AG04450 (cell line): ENCODE measurements at regions not wholly inside any gene's neighbourhood (a gene's known extent, or its start where the extent isn't known, plus 50 kb on each side); places are given as distances from the start of the nearest gene placed in this dataset.
A peak's percentile ranks its signal among the peaks of the same experiment; 100 is the strongest.

Source experiments
- CTCF ChIA-PET: fragments of 300-600, 350-600 bp; formaldehyde crosslinking; extraction: SDS; loops from one replicate; lab custom pipeline; 2022; ENCODE audit warnings: antibody characterized with exemption, inconsistent platforms; lab: Charles Lee
- POLR2A ChIA-PET: fragments of 350-600 bp; formaldehyde crosslinking; extraction: SDS; loops from one replicate; lab custom pipeline; 2021; ENCODE audit warnings: antibody characterized with exemption, inconsistent platforms; lab: Yijun Ruan, JAX
- DNase-seq: peaks from one replicate; pipeline ENCODE4 v3.0.0-alpha.2; 2011; ENCODE audit warnings: low read depth, low spot score
- H3K27ac ChIP-seq: one replicate; pipeline ENCODE4 v1.5.1; 2012; ENCODE audit warnings: low read depth, low read length, control low read depth
- H3K27me3 ChIP-seq: one replicate; pipeline ENCODE4 v1.6.0; 2012; ENCODE audit warnings: low read length; ENCODE audit not compliant: control insufficient read depth, insufficient read depth
- H3K4me3 ChIP-seq: 2 replicates; pipeline ENCODE4 v1.5.1; 2011; ENCODE audit warnings: mild to moderate bottlenecking, low read depth, low read length, control low read depth
- H3K9me3 ChIP-seq: 2 replicates; pipeline ENCODE4 v1.5.1; 2012; ENCODE audit warnings: low read length; ENCODE audit not compliant: control insufficient read depth, insufficient read depth
- TF ChIP-seq, protein P1 (sequence below): IDR thresholded peaks from 2 replicates; pipeline ENCODE4 v1.5.1; 2011; ENCODE audit warnings: low read depth, low read length, control low read depth, inconsistent platforms

DNA sequence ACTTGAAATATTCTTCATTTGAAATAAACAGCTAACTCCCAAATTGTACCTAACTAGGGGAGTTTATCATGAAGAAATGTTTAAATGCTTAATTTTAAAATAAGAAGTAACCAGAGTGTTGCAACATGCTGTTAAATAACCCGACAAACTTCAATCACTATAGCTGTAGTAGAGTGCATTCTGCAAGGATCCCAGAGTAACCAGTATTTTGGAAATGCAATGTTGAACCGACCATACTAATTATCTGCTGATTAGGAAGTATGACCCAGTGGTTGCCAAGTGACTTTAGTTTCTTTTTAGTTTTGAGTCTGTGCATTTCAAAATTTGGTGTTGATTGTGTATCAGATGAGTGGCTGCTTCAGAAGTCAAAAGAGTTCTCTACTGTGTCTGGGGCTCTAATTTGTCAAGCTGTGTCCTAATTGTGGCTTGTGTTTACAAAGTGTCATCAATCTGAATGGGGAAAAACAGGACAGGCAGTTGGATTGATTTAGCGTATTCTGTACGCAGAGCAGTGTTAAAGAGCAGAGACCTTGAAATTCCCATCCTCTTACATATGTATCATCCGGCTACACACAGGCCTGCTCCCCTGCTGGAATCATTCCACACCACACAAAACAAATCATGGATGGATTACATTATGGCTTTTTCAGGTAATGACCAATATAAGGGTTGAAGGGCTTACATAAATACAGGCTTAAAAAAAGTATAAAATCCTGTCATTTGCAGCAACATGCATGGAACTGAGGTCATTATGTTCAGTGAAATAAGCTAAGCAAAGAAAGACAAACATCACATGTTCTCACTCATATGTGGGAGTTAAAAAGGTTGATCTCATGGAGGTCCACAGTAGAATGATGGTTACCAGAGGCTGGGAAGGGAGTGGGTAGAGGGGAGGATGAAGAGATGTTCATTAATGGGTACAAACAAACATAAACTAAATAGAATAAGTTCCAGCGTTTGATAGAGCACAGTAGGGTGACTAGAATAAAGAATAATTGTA lies 351.5 kb downstream of the KLF12 start:
- peaks cover 3% of the 10 kb centered on the region; the same call in 1 of the 2 replicates for H3K9me3 ChIP-seq
- DNase-seq, result peak; percentile 68
- no peaks in the 10 kb centered on the region for H3K27me3 ChIP-seq
- no peak overlapping the region for H3K4me3 ChIP-seq
- TF ChIP-seq, protein P1, sequence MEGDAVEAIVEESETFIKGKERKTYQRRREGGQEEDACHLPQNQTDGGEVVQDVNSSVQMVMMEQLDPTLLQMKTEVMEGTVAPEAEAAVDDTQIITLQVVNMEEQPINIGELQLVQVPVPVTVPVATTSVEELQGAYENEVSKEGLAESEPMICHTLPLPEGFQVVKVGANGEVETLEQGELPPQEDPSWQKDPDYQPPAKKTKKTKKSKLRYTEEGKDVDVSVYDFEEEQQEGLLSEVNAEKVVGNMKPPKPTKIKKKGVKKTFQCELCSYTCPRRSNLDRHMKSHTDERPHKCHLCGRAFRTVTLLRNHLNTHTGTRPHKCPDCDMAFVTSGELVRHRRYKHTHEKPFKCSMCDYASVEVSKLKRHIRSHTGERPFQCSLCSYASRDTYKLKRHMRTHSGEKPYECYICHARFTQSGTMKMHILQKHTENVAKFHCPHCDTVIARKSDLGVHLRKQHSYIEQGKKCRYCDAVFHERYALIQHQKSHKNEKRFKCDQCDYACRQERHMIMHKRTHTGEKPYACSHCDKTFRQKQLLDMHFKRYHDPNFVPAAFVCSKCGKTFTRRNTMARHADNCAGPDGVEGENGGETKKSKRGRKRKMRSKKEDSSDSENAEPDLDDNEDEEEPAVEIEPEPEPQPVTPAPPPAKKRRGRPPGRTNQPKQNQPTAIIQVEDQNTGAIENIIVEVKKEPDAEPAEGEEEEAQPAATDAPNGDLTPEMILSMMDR, result no peak
- no peak overlapping the region for H3K27ac ChIP-seq
- CTCF ChIA-PET, result interaction anchor here (1.1 to 1.4 kb wide), 2 partner anchors 15 to 28 kb away, joined by 3 to 6 read pairs; no protein-coding TSS in a partner anchor
- POLR2A ChIA-PET, result no interaction called here

GRCh38 chr13:73781384-73781783 lies 352.8 kb downstream of the KLF12 start:
- TF ChIP-seq, protein P1, result no peak
- H3K27me3 ChIP-seq, result no peaks in the 10 kb centered on the region
- no peak overlapping the region for H3K27ac ChIP-seq
- POLR2A ChIA-PET, result no interaction called here
- H3K4me3 ChIP-seq, result no peak overlapping the region
- H3K9me3 ChIP-seq, result peaks cover 3% of the 10 kb centered on the region; the same call in 1 of the 2 replicates
- CTCF ChIA-PET, result interaction anchor here (1.1 kb wide), 1 partner anchor 13 kb away, joined by 6 read pairs; no protein-coding TSS in a partner anchor
- no peak for DNase-seq

DNA sequence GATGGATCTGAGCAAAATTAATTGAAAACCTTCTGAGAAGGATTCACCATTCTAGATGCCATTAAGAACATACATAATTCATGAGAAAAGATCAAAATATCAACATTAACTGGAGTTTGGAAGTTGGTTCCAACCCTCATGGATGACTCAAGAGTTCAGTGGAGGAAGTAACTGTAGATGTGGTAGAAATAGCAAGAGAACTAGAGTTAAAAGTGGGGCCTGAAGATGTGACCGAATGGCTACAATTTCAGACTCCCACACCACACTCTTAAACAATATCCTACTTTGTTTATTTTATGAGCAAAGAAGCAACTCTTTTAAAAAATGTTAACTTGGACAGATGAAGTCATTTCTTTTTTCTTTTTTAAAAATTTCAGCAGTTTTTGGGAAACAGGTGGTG lies 354.3 kb downstream of the KLF12 start:
- Histone ChIP-seq H3K27me3 (no peaks in the 10 kb centered on the region), H3K27ac (no peak overlapping the region), H3K9me3 (peaks cover 3% of the 10 kb centered on the region; the same call in 1 of the 2 replicates), H3K4me3 (no peak overlapping the region)
- POLR2A ChIA-PET, result no interaction called here
- TF ChIP-seq, protein P1, result no peak
- DNase-seq, result no peak
- CTCF ChIA-PET, result no interaction called here

DNA sequence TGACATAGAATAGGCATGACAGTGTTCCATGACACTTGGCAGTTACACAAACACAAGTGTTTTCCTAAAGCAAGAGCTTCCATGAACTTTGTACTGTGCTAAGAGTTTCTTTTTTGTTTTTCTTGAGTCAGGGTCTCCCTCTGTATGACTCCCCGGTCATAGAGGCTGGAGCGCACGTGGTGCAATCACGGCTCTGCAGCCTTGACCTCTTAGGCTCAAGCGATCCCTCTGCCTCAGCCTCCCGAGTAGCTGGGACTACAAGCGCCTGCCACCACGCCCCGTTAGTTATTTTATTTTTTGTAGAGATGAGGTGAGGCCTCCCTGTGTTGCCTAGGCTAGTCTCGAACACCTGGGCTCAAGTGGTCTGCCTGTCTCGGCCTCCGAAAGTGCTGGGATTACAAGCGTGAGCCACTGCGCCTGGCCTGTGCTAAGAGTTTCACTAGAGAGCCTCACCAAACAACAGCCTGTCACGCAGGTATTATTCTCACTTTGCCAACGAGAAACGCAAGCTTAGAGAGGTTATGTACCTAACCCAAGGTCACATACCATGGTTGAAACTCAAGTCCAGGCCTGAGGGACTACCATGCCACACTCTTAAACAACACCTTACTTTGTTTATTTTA lies 355.9 kb downstream of the KLF12 start:
- ChIA-PET POLR2A (no interaction called here), CTCF (interaction anchor here (0.6 kb wide), 1 partner anchor 969 kb away, joined by 5 read pairs; no protein-coding TSS in a partner anchor)
- H3K27ac ChIP-seq, result no peak overlapping the region
- no peak for DNase-seq
- TF ChIP-seq, protein P1, result no peak
- peaks cover 3% of the 10 kb centered on the region; the same call in 1 of the 2 replicates for H3K9me3 ChIP-seq
- no peak overlapping the region for H3K4me3 ChIP-seq
- no peaks in the 10 kb centered on the region for H3K27me3 ChIP-seq
